H1 (cell line): ENCODE measurements at regions not wholly inside any gene's neighbourhood (a gene's known extent, or its start where the extent isn't known, plus 50 kb on each side); places are given as distances from the start of the nearest gene placed in this dataset.

Source experiments
- CTCF ChIA-PET: fragments of 300-600 bp; sonication (Branson Sonifier 250); formaldehyde crosslinking; loops from one replicate; lab custom pipeline; 2021; ENCODE audit not compliant: partially characterized antibody; lab: Charles Lee
- POLR2A ChIA-PET: fragments of 300-600 bp; sonication (Branson Sonifier 250); formaldehyde crosslinking; loops from one replicate; lab custom pipeline; 2021; ENCODE audit warnings: inconsistent platforms; ENCODE audit not compliant: partially characterized antibody; lab: Charles Lee
- DNase-seq, 2 experiments: peaks; one replicate each; pipeline versions ENCODE4 v3.0.0 to v3.0.0-alpha.2; 2010 to 2022; ENCODE audit warnings: low spot score in 2 of 2, low read depth in 1 of 2, mixed read lengths in 1 of 2
- FAIRE-seq: peaks from 2 replicates; lab custom pipeline; 2011; peaks lifted over from hg19 to GRCh38; lab: Jason Lieb, UNC
- H2AFZ ChIP-seq: 2 replicates; pipeline ENCODE4 v1.8.1; 2012; ENCODE audit warnings: low read length, inconsistent platforms
- H2AK5ac ChIP-seq: 2 replicates; pipeline ENCODE4 v1.6.1; 2013; ENCODE audit warnings: low read depth, low read length
- H2BK120ac ChIP-seq: replicated peaks from 2 replicates; pipeline ENCODE3; 2013; ENCODE audit warnings: low read depth, low read length, inconsistent platforms
- H2BK12ac ChIP-seq: 2 replicates; pipeline ENCODE4 v1.6.1; 2013; ENCODE audit warnings: low read depth, low read length
- H2BK15ac ChIP-seq: 2 replicates; pipeline ENCODE4 v1.6.1; 2013; ENCODE audit warnings: low read length
- H2BK20ac ChIP-seq: 2 replicates; pipeline ENCODE4 v1.6.1; 2013; ENCODE audit warnings: low read length
- H2BK5ac ChIP-seq: 2 replicates; pipeline ENCODE4 v1.6.1; 2013; ENCODE audit warnings: low read depth, low read length
- H3K14ac ChIP-seq: 2 replicates; pipeline ENCODE4 v1.6.1; 2013; ENCODE audit warnings: inconsistent platforms; ENCODE audit not compliant: insufficient read length
- H3K18ac ChIP-seq: 2 replicates; pipeline ENCODE4 v1.6.1; 2013; ENCODE audit warnings: low read length; ENCODE audit errors: extremely low read depth
- H3K23ac ChIP-seq: 2 replicates; pipeline ENCODE4 v1.6.1; 2013; ENCODE audit warnings: inconsistent platforms; ENCODE audit not compliant: insufficient read length
- H3K23me2 ChIP-seq: 2 replicates; pipeline ENCODE4 v1.6.1; 2013; ENCODE audit warnings: low read depth, low read length
- H3K27ac ChIP-seq: 2 replicates; pipeline ENCODE4 v1.6.1; 2011; ENCODE audit warnings: low read depth, low read length, inconsistent platforms
- H3K27me3 ChIP-seq, 4 experiments: replicated peaks in 1 of 4; 1 replicate in 1 of 4; 2 replicates in 3 of 4; pipeline versions ENCODE4 v1.6.1 to v1.8.1; 2011 to 2013; ENCODE audit warnings: low read length in 3 of 4, mild to moderate bottlenecking in 3 of 4, inconsistent platforms in 2 of 4, mixed read lengths in 2 of 4, moderate library complexity in 1 of 4; ENCODE audit not compliant: control insufficient read depth in 3 of 4, insufficient read depth in 3 of 4; ENCODE audit errors: extremely low read depth in 1 of 4
- H3K36me3 ChIP-seq, 4 experiments: 2 replicates each; pipeline versions ENCODE4 v1.6.1 to v1.8.1; 2011 to 2013; ENCODE audit warnings: mild to moderate bottlenecking in 4 of 4, low read length in 3 of 4, moderate library complexity in 2 of 4, control low read depth in 1 of 4, inconsistent platforms in 1 of 4; ENCODE audit not compliant: insufficient read depth in 4 of 4, control insufficient read depth in 2 of 4
- H3K4ac ChIP-seq: replicated peaks from 2 replicates; pipeline ENCODE3; 2013; ENCODE audit warnings: low read length, low read depth, mixed read lengths, inconsistent platforms; ENCODE audit not compliant: insufficient read length
- H3K4me1 ChIP-seq, 4 experiments: replicated peaks in 1 of 4; 1 replicate in 1 of 4; 2 replicates in 3 of 4; pipeline versions ENCODE4 v1.6.1 to v1.8.1; 2011 to 2013; ENCODE audit warnings: low read length in 3 of 4, inconsistent platforms in 2 of 4, mixed read lengths in 1 of 4; ENCODE audit not compliant: insufficient read depth in 4 of 4, control insufficient read depth in 3 of 4
- H3K4me2 ChIP-seq, 2 experiments: 2 replicates each; pipeline versions ENCODE4 v1.6.1 to v1.8.1; 2011 to 2013; ENCODE audit warnings: low read depth in 2 of 2, low read length in 2 of 2, control low read depth in 1 of 2, inconsistent platforms in 1 of 2, mild to moderate bottlenecking in 1 of 2; ENCODE audit not compliant: insufficient read depth in 1 of 2
- H3K4me3 ChIP-seq, 4 experiments: fragments of 200-600, 300-600 bp in 1 of 4; sonication (generic), shearing (Covaris generic), sonication (Bioruptor Twin) in 1 of 4; 2 replicates each; pipeline versions ENCODE4 v1.5.1 to v1.8.1; 2011 to 2016; ENCODE audit warnings: low read length in 4 of 4, low read depth in 3 of 4, control low read depth in 2 of 4, inconsistent platforms in 2 of 4, mild to moderate bottlenecking in 2 of 4, mixed read lengths in 1 of 4, moderate library complexity in 1 of 4; ENCODE audit not compliant: insufficient read depth in 2 of 4; ENCODE audit errors: extremely low read depth in 1 of 4
- H3K56ac ChIP-seq: replicated peaks from 2 replicates; pipeline ENCODE3; 2013; ENCODE audit warnings: low read depth, mild to moderate bottlenecking, mixed read lengths, low read length, inconsistent platforms; ENCODE audit not compliant: insufficient read length
- H3K79me1 ChIP-seq: 2 replicates; pipeline ENCODE4 v1.6.1; 2013; ENCODE audit warnings: low read depth, low read length, control low read depth
- H3K79me2 ChIP-seq, 2 experiments: 2 replicates each; pipeline versions ENCODE4 v1.6.1 to v1.8.1; 2012 to 2013; ENCODE audit warnings: low read length in 2 of 2, mild to moderate bottlenecking in 2 of 2, inconsistent platforms in 1 of 2; ENCODE audit not compliant: insufficient read depth in 2 of 2, control insufficient read depth in 1 of 2
- H3K9ac ChIP-seq, 4 experiments: replicated peaks in 1 of 4; 1 replicate in 1 of 4; 2 replicates in 3 of 4; pipeline versions ENCODE4 v1.6.1 to v1.8.1; 2011 to 2013; ENCODE audit warnings: low read depth in 3 of 4, low read length in 3 of 4, control low read depth in 2 of 4, mild to moderate bottlenecking in 2 of 4, moderate library complexity in 2 of 4, inconsistent platforms in 1 of 4; ENCODE audit errors: extremely low read depth in 1 of 4
- H3K9me3 ChIP-seq, 2 experiments: 2 replicates each; pipeline versions ENCODE4 v1.6.1 to v1.8.1; 2012 to 2013; ENCODE audit warnings: mild to moderate bottlenecking in 2 of 2, moderate library complexity in 2 of 2, control low read depth in 1 of 2, inconsistent platforms in 1 of 2, low read depth in 1 of 2, low read length in 1 of 2, mixed read lengths in 1 of 2; ENCODE audit not compliant: insufficient read depth in 2 of 2
- H4K20me1 ChIP-seq, 2 experiments: replicated peaks in 1 of 2; 2 replicates each; pipeline versions ENCODE3 to v1.8.1; 2011 to 2013; ENCODE audit warnings: inconsistent platforms in 2 of 2, low read length in 2 of 2, mild to moderate bottlenecking in 1 of 2; ENCODE audit not compliant: insufficient read depth in 2 of 2, control insufficient read depth in 1 of 2
- H4K5ac ChIP-seq: 2 replicates; pipeline ENCODE4 v1.6.1; 2013; ENCODE audit warnings: low read length, low read depth, mixed read lengths, inconsistent platforms; ENCODE audit not compliant: insufficient read length
- H4K8ac ChIP-seq: 2 replicates; pipeline ENCODE4 v1.8.0; 2013; ENCODE audit warnings: mild to moderate bottlenecking, moderate library complexity, low read length, inconsistent platforms; ENCODE audit not compliant: insufficient read depth; ENCODE audit errors: extremely low read depth
- H4K91ac ChIP-seq: replicated peaks from 2 replicates; pipeline ENCODE3; 2013; ENCODE audit warnings: low read length, mixed read lengths, inconsistent platforms; ENCODE audit not compliant: insufficient read length
- BACH1 ChIP-seq: IDR thresholded peaks from 2 replicates; pipeline ENCODE4 v1.6.1; 2012; ENCODE audit warnings: low read length, improper control_type of control experiment
- BCL11A ChIP-seq, 2 experiments: IDR thresholded peaks; one replicate each; pipeline ENCODE4 v1.6.1; 2011; ENCODE audit warnings: low read depth in 2 of 2, low read length in 2 of 2, mild to moderate bottlenecking in 2 of 2
- CHD1 ChIP-seq: IDR thresholded peaks from 2 replicates; pipeline ENCODE4 v1.6.1; 2012; ENCODE audit warnings: low read depth, low read length, improper control_type of control experiment
- CHD2 ChIP-seq: IDR thresholded peaks from 2 replicates; pipeline ENCODE4 v1.6.1; 2012; ENCODE audit warnings: low read length, improper control_type of control experiment
- CREB1 ChIP-seq: IDR thresholded peaks from 2 replicates; pipeline ENCODE4 v1.6.1; 2012; ENCODE audit warnings: inconsistent platforms
- CTBP2 ChIP-seq: IDR thresholded peaks from 2 replicates; pipeline ENCODE4 v1.7.0; 2011; ENCODE audit warnings: borderline replicate concordance, mild to moderate bottlenecking, moderate library complexity, mixed read lengths, low read length; ENCODE audit not compliant: insufficient read depth, insufficient read length
- E2F6 ChIP-seq: IDR thresholded peaks from 2 replicates; pipeline ENCODE4 v1.6.1; 2012; ENCODE audit warnings: inconsistent platforms
- EZH2 ChIP-seq: fragments of 200-600 bp; sonication (generic); IDR thresholded peaks from 2 replicates; pipeline ENCODE4 v1.7.1; 2012; ENCODE audit warnings: low read depth, mild to moderate bottlenecking, moderate library complexity, low read length, inconsistent platforms; ENCODE audit not compliant: severe bottlenecking
- GABPA ChIP-seq: IDR thresholded peaks from 2 replicates; pipeline ENCODE4 v1.6.1; 2011; ENCODE audit warnings: mild to moderate bottlenecking, low read length, moderate library complexity, borderline replicate concordance; ENCODE audit not compliant: insufficient read depth
- HDAC2 ChIP-seq, 2 experiments: fragments of 300-600 bp in 1 of 2; sonication (generic) in 1 of 2; IDR thresholded peaks; 2 replicates each; pipeline ENCODE4 v1.6.1; 2011 to 2012; ENCODE audit warnings: low read depth in 2 of 2, low read length in 2 of 2, mild to moderate bottlenecking in 2 of 2, moderate library complexity in 2 of 2, borderline replicate concordance in 1 of 2, inconsistent platforms in 1 of 2
- POLR2AphosphoS5 ChIP-seq: IDR thresholded peaks from 2 replicates; pipeline ENCODE4 v1.6.1; 2011; ENCODE audit warnings: low read depth, low read length
- SP2 ChIP-seq: IDR thresholded peaks from 2 replicates; pipeline ENCODE4 v1.6.1; 2012; ENCODE audit warnings: mild to moderate bottlenecking, low read length, inconsistent platforms
- TAF7 ChIP-seq: optimal IDR thresholded peaks from 2 replicates; pipeline ENCODE3; 2011; ENCODE audit warnings: low read depth, mild to moderate bottlenecking, inconsistent platforms, low read length, moderate library complexity, borderline replicate concordance
- WGBS, 2 experiments: shearing (Covaris generic) in 1 of 2; methylation state at CpG; one replicate each; pipeline versions ENCODE4 v1.1.6 to v1.1.7; 2013 to 2015; ENCODE audit warnings: low lambda C conversion rate in 2 of 2, mixed read lengths in 2 of 2, inconsistent platforms in 1 of 2, low coverage in 1 of 2, missing lambda C conversion rate in 1 of 2; ENCODE audit not compliant: insufficient replicate concordance in 2 of 2, insufficient coverage in 1 of 2, insufficient read length in 1 of 2; ENCODE audit errors: extremely low coverage in 1 of 2, missing lambda C conversion rate in 1 of 2; 5-methylcytosine and 5-hydroxymethylcytosine counted together

- H3K9ac ChIP-seq = no peak overlapping the region
- no peaks in the 10 kb centered on the region for H4K20me1 ChIP-seq
- DNase-seq (no peak), FAIRE-seq (no peak)
- no peak overlapping the region for H2BK5ac ChIP-seq
- H3K27me3 ChIP-seq = no peaks in the 10 kb centered on the region
- POLR2A ChIA-PET = no interaction called here
- H3K18ac ChIP-seq = no peak overlapping the region
- no peak overlapping the region for H2BK12ac ChIP-seq
- H2AFZ ChIP-seq = no peak overlapping the region
- no peak overlapping the region for H2BK120ac ChIP-seq
- WGBS, 2 experiments = 89% methylated on average over 5 of the region's 5 CpGs; no CpG with 5 or more reads in 1 of the 2 experiments
- H3K4me3 ChIP-seq = no peak overlapping the region
- no peaks in the 10 kb centered on the region for H3K23me2 ChIP-seq
- H3K4ac ChIP-seq = no peak overlapping the region
- no peaks in the 10 kb centered on the region for H3K79me2 ChIP-seq
- CTCF ChIA-PET = interaction anchor here (1.0 to 1.9 kb wide), 7 partner anchors 25 to 519 kb away, joined by 3 to 8 read pairs (median 3); no protein-coding TSS in a partner anchor
- no peaks in the 10 kb centered on the region for H3K36me3 ChIP-seq
- no peak overlapping the region for H2AK5ac ChIP-seq
- H4K5ac ChIP-seq = no peak overlapping the region
- no peak overlapping the region for H3K23ac ChIP-seq
- no peak overlapping the region for H4K8ac ChIP-seq
- H3K14ac ChIP-seq = no peak overlapping the region
- TF ChIP-seq E2F6 = no peak
- TF ChIP-seq GABPA = no peak
- TF ChIP-seq CHD2 = no peak
- no peak for TF ChIP-seq BCL11A (IDR thresholded peaks at IDR 0.05; ENCODE audit: low read depth in 2 of 2, low read length in 2 of 2)
- no peak for TF ChIP-seq HDAC2 (IDR thresholded peaks at IDR 0.05; ENCODE audit: borderline replicate concordance in 1 of 2, low read depth in 2 of 2, low read length in 2 of 2)
- no peak for TF ChIP-seq SP2
- no peak for TF ChIP-seq TAF7
- no peak for TF ChIP-seq BACH1
- no peak for TF ChIP-seq EZH2
- TF ChIP-seq CREB1 = no peak
- no peak for TF ChIP-seq CHD1
- TF ChIP-seq CTBP2 = no peak
- no peak for TF ChIP-seq POLR2AphosphoS5
- no peaks in the 10 kb centered on the region for H3K9me3 ChIP-seq
- H3K56ac ChIP-seq = no peak overlapping the region
- no peak overlapping the region for H3K27ac ChIP-seq
- H2BK20ac ChIP-seq = no peak overlapping the region
- no peak overlapping the region for H2BK15ac ChIP-seq
- no peak overlapping the region for H3K4me2 ChIP-seq
- no peak overlapping the region for H4K91ac ChIP-seq
- no peaks in the 10 kb centered on the region for H3K4me1 ChIP-seq
- H3K79me1 ChIP-seq = no peaks in the 10 kb centered on the region
Measured at GRCh38 chr3:147118611-147119010, 287.7 kb downstream of the ZIC4 start.
